HEK293T (cell line): ENCODE measurements at regions not wholly inside any gene's neighbourhood (a gene's known extent, or its start where the extent isn't known, plus 50 kb on each side); places are given as distances from the start of the nearest gene placed in this dataset.

Experiments used
- BHLHE40 ChIP-seq: fragments of 450-650 bp; IDR thresholded peaks from 2 replicates; pipeline ENCODE4 v1.6.1; 2016; ENCODE audit warnings: mild to moderate bottlenecking, moderate library complexity, borderline replicate concordance
- ELF4 ChIP-seq: fragments of 450-650 bp; IDR thresholded peaks from 2 replicates; pipeline ENCODE4 v1.6.1; 2017; ENCODE audit warnings: antibody characterized with exemption
- FOXK2 ChIP-seq: fragments of 450-650 bp; IDR thresholded peaks from 2 replicates; pipeline ENCODE4 v1.6.1; 2016; ENCODE audit warnings: mild to moderate bottlenecking
- FOXM1 ChIP-seq: fragments of 450-650 bp; IDR thresholded peaks from 2 replicates; pipeline ENCODE4 v1.6.1; 2017; ENCODE audit warnings: mild to moderate bottlenecking, borderline replicate concordance
- HDGF ChIP-seq: fragments of 450-650 bp; IDR thresholded peaks from 2 replicates; pipeline ENCODE4 v1.6.1; 2017; ENCODE audit warnings: antibody characterized with exemption, borderline replicate concordance
- L3MBTL2 ChIP-seq: fragments of 450-650 bp; conservative IDR thresholded peaks from 2 replicates; pipeline ENCODE4 v1.6.1; 2016; ENCODE audit warnings: mild to moderate bottlenecking
- LEF1 ChIP-seq: fragments of 450-650 bp; IDR thresholded peaks from 2 replicates; pipeline ENCODE4 v1.6.1; 2017; ENCODE audit warnings: mild to moderate bottlenecking, borderline replicate concordance
- SP1 ChIP-seq: fragments of 450-650 bp; IDR thresholded peaks from 2 replicates; pipeline ENCODE4 v1.6.1; 2017
- SUZ12 ChIP-seq: fragments of 450-650 bp; IDR thresholded peaks from 2 replicates; pipeline ENCODE4 v1.6.1; 2016; ENCODE audit warnings: mild to moderate bottlenecking
- ZNF384 ChIP-seq: fragments of 450-650 bp; IDR thresholded peaks from 2 replicates; pipeline ENCODE4 v1.6.1; 2016

DNA sequence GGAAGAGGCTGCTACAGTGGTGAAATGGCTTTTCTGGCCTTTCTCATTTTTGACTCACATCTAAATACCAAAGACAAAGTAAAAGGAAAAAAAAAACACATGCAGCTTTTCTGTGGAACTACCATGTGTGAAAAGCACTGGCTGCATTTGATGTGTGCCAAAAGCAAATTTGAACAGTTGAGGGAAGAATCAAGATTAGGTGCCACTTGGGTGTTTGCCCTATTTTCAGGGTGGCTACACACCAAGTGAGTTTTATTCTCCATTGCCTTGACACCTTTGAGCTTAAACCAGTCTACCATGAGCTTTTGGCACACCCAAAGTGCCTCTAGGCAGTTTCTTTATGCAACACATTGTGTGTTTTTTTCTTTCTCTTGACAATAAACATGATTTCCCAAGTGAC lies 423.9 kb downstream of the FAM133A start:
- TF ChIP-seq FOXM1: no peak
- no peak for TF ChIP-seq HDGF
- TF ChIP-seq SUZ12: no peak
- no peak for TF ChIP-seq SP1
- TF ChIP-seq L3MBTL2: no peak
- no peak for TF ChIP-seq ELF4
- no peak for TF ChIP-seq BHLHE40
- no peak for TF ChIP-seq FOXK2
- TF ChIP-seq LEF1: no peak
- no peak for TF ChIP-seq ZNF384
